ENCODE measurements at regions not wholly inside any gene's neighbourhood (a gene's known extent, or its start where the extent isn't known, plus 50 kb on each side); places are given as distances from the start of the nearest gene placed in this dataset.
"Not testable (repeated sequence)": the region's sequence is repeated elsewhere in the genome, so short reads cannot be mapped to it uniquely, and the experiment has no call there.

DNA sequence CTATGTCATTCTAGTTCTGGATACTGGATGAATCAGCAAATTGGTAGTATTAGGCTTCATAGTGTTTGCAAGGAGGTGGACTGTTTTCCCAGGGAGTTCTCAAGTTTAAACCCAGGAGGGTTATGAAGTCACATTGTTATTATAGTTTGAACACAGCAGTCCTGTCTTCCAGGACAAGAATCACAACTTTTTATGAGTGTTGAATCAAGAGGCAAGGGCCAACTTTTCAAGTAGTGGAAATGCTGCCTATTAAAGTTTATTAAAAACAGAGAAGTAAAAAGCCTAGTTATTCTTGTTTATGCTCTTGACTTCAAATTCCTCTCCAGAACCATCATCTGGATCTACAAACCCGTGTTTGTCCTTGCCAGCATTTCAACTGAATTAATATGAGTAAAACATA lies 86.3 kb upstream of the GOT2 start:
- DNase-seq = no peak

- no peak for DNase-seq
Observed at GRCh38 chr16:58815181-58815888, 81.2 kb upstream of the GOT2 start.

- peak; percentile 7 for DNase-seq
Observed at GRCh38 chr16:58814348-58814801, 80.3 kb upstream of the GOT2 start.

DNA sequence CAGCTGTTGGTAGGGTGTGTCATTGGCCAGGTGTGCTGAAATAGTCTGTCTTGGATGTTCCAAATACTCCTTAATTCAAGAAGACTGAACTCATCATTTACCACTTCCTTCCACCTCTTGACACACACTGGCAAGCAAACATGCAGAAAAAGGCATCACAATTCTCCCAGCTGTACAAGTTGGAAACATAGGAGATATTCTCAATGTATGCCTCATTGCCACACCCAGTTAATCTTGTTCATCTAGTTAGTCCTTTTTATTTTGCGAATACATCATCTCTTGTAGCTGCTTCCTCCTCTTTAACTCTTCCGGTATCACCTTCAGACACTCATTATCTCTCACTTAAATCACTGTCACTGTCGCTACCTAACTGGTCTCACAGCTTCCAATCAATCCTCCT lies 75.1 kb upstream of the GOT2 start:
- DNase-seq = no peak

DNA sequence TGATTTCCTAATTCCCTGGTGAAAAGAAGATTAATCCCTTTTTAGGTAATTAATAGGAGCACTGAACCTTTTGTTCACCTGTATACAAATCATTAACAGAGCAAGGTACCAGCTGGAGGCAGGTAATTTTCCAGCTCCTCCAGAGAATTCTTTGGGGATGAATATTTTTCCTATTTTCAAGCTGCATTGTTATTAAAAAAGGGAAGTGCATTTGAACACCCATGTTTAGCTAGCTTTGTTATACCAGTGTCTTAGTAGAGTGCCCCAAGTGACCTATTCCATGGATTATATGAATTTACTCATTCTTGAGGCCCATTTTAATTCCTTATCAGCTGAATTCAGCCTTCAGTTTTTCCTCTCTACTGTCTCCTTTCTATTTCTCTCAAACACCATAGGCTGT lies 73.2 kb upstream of the GOT2 start:
- DNase-seq = no peak

GRCh38 chr16:58801838-58802237 lies 67.7 kb upstream of the GOT2 start:
- no peak for DNase-seq

GRCh38 chr16:58797137-58797801 lies 63.2 kb upstream of the GOT2 start:
- no peak for DNase-seq

DNA sequence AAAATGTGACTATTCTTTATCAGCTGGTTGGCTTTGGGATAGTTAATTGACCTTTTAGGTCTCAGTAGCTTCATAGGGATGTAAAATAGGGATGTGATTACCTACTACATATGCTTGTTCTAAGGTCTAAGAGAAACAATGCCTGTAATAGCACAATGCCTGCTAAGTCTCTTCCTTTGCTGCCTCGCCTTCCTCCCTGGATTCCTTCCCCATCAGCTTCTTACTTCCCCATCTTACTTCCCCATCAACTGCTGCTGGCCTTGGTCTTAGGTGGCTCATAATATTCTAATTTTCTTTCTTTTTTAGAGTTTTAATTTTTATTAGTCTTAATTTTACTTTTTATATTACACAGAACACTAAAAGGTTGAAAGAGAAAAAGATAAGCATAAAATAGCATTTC lies 59.2 kb upstream of the GOT2 start:
- no peak for DNase-seq

- DNase-seq = no peak
Observed at GRCh38 chr16:58792188-58792587, 58.1 kb upstream of the GOT2 start.

DNA sequence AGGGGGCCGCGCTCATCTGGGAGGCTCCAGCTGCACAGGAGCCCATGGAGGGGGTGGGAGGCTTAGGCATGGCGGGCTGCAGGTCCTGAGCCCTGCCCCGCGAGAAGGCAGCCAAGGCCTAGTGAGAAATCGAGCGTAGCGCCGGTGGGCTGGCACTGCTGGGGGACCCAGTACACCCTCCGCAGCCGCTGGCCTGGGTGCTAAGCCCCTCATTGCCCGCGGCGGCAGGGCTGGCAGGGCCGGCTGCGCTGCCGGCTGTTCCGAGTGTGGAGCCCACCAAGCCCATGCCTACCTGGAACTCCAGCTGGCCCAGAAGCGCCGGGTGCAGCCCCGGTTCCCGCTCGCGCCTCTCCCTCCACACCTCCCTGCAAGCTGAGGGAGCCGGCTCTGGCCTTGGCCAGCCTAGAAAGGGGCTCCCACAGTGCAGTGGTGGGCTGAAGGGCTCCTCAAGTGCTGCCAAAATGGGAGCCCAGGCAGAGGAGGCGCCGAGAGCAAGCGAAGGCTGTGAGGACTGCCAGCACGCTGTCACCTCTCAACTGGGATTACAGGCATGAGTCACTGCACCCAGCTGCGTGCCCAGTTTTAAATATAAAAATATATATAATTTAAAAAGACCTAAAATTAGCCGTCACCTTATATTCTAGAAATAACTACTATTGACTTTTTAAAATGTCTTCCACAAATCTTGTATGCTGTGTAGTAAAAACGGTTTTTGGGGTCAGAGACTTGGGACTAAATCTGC lies 56.9 kb upstream of the GOT2 start:
- DNase-seq = not testable (repeated sequence)

- DNase-seq = no peak
Observed at GRCh38 chr16:58789351-58789750, 55.2 kb upstream of the GOT2 start.
